Urinary bladder (tissue), 3 donors: ENCODE measurements at regions not wholly inside any gene's neighbourhood (a gene's known extent, or its start where the extent isn't known, plus 50 kb on each side); places are given as distances from the start of the nearest gene placed in this dataset.

Source experiments
- DNase-seq: peaks from one replicate; pipeline ENCODE4 v3.0.0-alpha.2; 2015; ENCODE audit errors: extremely low spot score
- H3K27ac ChIP-seq: one replicate; pipeline ENCODE4 v1.5.1; 2013; ENCODE audit warnings: low read depth, mild to moderate bottlenecking, moderate library complexity
- H3K36me3 ChIP-seq: one replicate; pipeline ENCODE4 v1.6.1; 2013; ENCODE audit warnings: mild to moderate bottlenecking, moderate library complexity; ENCODE audit not compliant: insufficient read depth
- H3K4me1 ChIP-seq: one replicate; pipeline ENCODE4 v1.6.1; 2013; ENCODE audit warnings: mild to moderate bottlenecking, moderate library complexity; ENCODE audit not compliant: insufficient read depth
- H3K4me3 ChIP-seq: one replicate; pipeline ENCODE4 v1.5.1; 2013; ENCODE audit warnings: low read depth, low read length
- WGBS: extraction: QIAGEN DNeasy Blood & Tissue Kit; methylation state at CpG from one replicate; pipeline ENCODE4 v1.1.7; 2013; 5-methylcytosine and 5-hydroxymethylcytosine counted together
- donor health status: healthy with polysubstance abuse.
- donor health status: healthy.

- Histone ChIP-seq H3K27ac (no peak overlapping the region), H3K4me3 (no peak overlapping the region), H3K4me1 (no peaks in the 10 kb centered on the region), H3K36me3 (no peaks in the 10 kb centered on the region)
- DNase-seq, result no peak
- 85% methylated on average over 6 of the region's 6 CpGs for WGBS
These were observed 439.5 kb downstream of the FGF9 start for GRCh38 chr13:22110368-22110767.

- 88% methylated on average over 8 of the region's 8 CpGs for WGBS
- Histone ChIP-seq H3K4me3 (no peak overlapping the region), H3K36me3 (no peaks in the 10 kb centered on the region), H3K27ac (no peak overlapping the region), H3K4me1 (no peaks in the 10 kb centered on the region)
- DNase-seq, result no peak
These were observed 440.4 kb downstream of the FGF9 start for GRCh38 chr13:22111152-22111783.

GRCh38 chr13:22111961-22112360, 441.1 kb downstream of the FGF9 start:
- Histone ChIP-seq H3K4me1 (no peaks in the 10 kb centered on the region), H3K27ac (no peak overlapping the region), H3K4me3 (no peak overlapping the region), H3K36me3 (no peaks in the 10 kb centered on the region)
- WGBS, result 86% methylated on average over 11 of the region's 11 CpGs
- no peak for DNase-seq

- H3K4me3 ChIP-seq, result no peak overlapping the region
- no peak for DNase-seq
- H3K4me1 ChIP-seq, result no peaks in the 10 kb centered on the region
- no peaks in the 10 kb centered on the region for H3K36me3 ChIP-seq
- no peak overlapping the region for H3K27ac ChIP-seq
- WGBS, result 96% methylated on average over 11 of the region's 11 CpGs
These were observed 442.3 kb downstream of the FGF9 start for GRCh38 chr13:22112956-22113745.

- no peak for DNase-seq
- no peaks in the 10 kb centered on the region for H3K4me1 ChIP-seq
- 74% methylated on average over 9 of the region's 9 CpGs for WGBS
- no peak overlapping the region for H3K27ac ChIP-seq
- H3K4me3 ChIP-seq, result no peak overlapping the region
- H3K36me3 ChIP-seq, result no peaks in the 10 kb centered on the region
These were observed 443.9 kb downstream of the FGF9 start for GRCh38 chr13:22114630-22115311.

- no peak overlapping the region for H3K27ac ChIP-seq
- no peaks in the 10 kb centered on the region for H3K36me3 ChIP-seq
- no peak overlapping the region for H3K4me3 ChIP-seq
- WGBS, result 79% methylated on average over 3 of the region's 3 CpGs
- no peaks in the 10 kb centered on the region for H3K4me1 ChIP-seq
- no peak for DNase-seq
These were observed 447.3 kb downstream of the FGF9 start for GRCh38 chr13:22118158-22118557.

GRCh38 chr13:22120646-22121045, 449.8 kb downstream of the FGF9 start:
- WGBS, result 87% methylated on average over 7 of the region's 7 CpGs
- Histone ChIP-seq H3K36me3 (no peaks in the 10 kb centered on the region), H3K4me1 (no peaks in the 10 kb centered on the region), H3K27ac (no peak overlapping the region), H3K4me3 (no peak overlapping the region)
- no peak for DNase-seq

- 80% methylated on average over 10 of the region's 10 CpGs for WGBS
- H3K4me1 ChIP-seq, result no peaks in the 10 kb centered on the region
- no peak for DNase-seq
- no peak overlapping the region for H3K27ac ChIP-seq
- no peak overlapping the region for H3K4me3 ChIP-seq
- H3K36me3 ChIP-seq, result no peaks in the 10 kb centered on the region
These were observed 450.4 kb downstream of the FGF9 start for GRCh38 chr13:22121146-22121739.

GRCh38 chr13:22126433-22127021, 455.7 kb downstream of the FGF9 start:
- no peak for DNase-seq
- Histone ChIP-seq H3K4me1 (peaks cover 1% of the 10 kb centered on the region), H3K27ac (no peak overlapping the region), H3K36me3 (no peaks in the 10 kb centered on the region), H3K4me3 (no peak overlapping the region)
- WGBS, result 31% methylated on average over 2 of the region's 2 CpGs

GRCh38 chr13:22127277-22128164, 456.6 kb downstream of the FGF9 start:
- Histone ChIP-seq H3K4me1 (peaks cover 1% of the 10 kb centered on the region), H3K27ac (no peak overlapping the region), H3K36me3 (no peaks in the 10 kb centered on the region), H3K4me3 (no peak overlapping the region)
- DNase-seq, result no peak
- WGBS, result 61% methylated on average over 5 of the region's 5 CpGs

- WGBS, result 47% methylated on average over 15 of the region's 15 CpGs
- peaks cover 1% of the 10 kb centered on the region for H3K4me1 ChIP-seq
- H3K27ac ChIP-seq, result no peak overlapping the region
- no peak overlapping the region for H3K4me3 ChIP-seq
- DNase-seq, result no peak
- no peaks in the 10 kb centered on the region for H3K36me3 ChIP-seq
These were observed 457.9 kb downstream of the FGF9 start for GRCh38 chr13:22128441-22129408.

GRCh38 chr13:22130254-22130653, 459.4 kb downstream of the FGF9 start:
- no peak overlapping the region for H3K4me3 ChIP-seq
- 84% methylated on average over 1 of the region's 1 CpG for WGBS
- H3K4me1 ChIP-seq, result peaks cover 1% of the 10 kb centered on the region
- DNase-seq, result no peak
- no peak overlapping the region for H3K27ac ChIP-seq
- H3K36me3 ChIP-seq, result no peaks in the 10 kb centered on the region
